GM18909 (cell line): ENCODE measurements at regions not wholly inside any gene's neighbourhood (a gene's known extent, or its start where the extent isn't known, plus 50 kb on each side); places are given as distances from the start of the nearest gene placed in this dataset.
A peak's percentile ranks its signal among the peaks of the same experiment; 100 is the strongest.

Experiments
- ATAC-seq: cut with Tn5 transposase; IDR thresholded peaks from one replicate; pipeline ENCODE4 v1.9.1; 2021; ENCODE audit warnings: mild to moderate bottlenecking; ENCODE audit not compliant: unreplicated experiment, poor library complexity

DNA sequence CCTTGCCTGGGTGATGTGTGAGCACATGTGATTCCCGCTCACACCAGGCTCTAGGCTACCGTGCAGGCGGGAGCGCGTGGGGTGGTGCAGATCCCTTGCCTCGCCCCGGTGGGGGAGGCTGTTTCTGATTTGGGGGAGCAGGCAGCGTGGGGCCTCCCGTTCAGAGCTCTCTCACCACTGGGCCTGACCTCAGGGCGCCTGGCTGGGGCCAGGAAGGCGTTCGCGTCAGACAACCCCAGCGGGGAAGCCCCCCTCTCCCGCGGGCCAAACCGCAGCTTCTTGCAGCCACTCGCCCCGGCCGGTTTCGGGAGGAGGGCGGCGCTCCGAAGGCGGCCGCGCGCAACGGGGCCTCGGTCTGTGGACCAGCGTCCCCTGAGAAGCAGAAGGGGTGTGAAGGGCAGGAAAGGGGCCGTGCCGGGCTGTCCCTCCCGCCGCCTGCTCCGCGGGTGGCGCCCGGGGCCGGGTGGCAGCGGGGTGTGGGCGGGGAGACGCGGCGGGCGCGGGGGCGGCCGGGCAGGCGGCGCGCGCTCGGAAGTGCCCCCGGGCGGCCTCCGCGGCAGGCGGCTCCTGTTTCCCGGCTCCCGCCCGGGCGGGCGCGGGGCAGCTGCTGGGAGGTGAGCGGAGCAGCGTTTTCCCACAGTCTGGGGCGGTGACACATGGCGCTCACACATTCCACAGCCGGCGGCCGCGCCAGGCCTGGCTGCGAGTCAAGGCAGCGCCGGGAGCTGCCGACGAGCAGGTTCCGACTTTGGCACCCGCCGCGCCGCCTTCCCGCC is 65.1 kb upstream of the HES1 start:
- peak; percentile 94 for ATAC-seq

DNA sequence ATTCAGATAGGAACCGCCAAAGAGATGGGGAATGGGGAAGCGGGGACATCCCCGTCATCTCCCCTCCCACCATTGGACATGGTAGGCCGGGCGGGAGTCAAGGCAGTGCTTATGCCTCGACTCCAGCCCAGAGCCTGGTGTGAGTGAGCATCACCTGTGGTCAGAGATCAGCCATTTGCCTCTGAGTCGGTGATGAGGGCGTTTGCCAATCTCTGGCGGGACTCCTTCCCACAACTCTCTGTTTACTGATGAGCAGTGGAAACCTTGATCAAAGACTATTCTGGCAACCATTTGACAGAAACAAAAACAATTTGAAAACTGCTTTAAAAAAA is 63.9 kb upstream of the HES1 start:
- ATAC-seq: no peak

DNA sequence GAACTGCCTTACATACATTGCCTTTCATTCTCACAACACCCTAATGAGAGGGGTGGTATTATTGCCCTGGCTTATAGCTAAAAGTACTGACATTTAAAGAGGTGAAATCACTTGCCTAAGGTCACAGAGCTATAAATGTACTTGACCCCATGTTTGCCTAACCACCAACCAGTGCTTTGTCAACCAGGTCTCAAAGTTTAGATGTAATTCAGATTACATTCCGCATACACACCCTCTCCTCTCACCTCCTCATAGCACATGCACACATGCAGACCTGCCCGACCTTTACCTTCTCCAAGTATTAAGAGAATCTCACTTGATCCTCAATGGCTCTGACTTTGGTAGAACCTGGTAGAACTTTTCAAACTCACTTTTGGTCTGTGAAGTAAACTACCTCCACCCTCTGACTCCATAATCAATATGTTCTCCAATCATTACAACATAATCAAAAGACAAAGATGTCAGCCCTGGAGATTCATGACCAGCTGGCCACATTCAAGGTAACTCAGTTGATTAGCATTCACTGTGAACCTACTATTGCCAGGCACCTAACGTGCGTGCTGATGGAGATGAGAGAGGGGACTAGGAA is 63.2 kb upstream of the HES1 start:
- ATAC-seq: no peak

DNA sequence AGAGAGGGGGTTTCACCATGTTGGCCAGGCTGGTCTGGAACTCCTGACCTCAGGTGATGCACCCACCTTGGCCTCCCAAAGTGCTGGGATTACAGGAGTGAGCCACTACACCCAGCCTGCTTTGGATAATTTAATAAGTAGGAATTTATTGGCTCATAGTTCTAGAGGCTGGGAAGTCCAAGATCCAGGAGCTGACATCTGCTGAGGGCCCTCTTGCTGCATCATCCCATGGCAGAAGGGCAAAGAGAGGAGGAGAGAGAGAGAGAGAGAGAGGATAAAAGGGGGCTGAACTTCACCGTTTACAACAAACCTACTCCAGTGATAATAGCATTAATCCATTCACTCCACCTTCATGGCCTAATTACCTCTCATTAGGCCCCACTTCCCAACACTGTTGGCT is 62.0 kb upstream of the HES1 start:
- ATAC-seq: no peak

DNA sequence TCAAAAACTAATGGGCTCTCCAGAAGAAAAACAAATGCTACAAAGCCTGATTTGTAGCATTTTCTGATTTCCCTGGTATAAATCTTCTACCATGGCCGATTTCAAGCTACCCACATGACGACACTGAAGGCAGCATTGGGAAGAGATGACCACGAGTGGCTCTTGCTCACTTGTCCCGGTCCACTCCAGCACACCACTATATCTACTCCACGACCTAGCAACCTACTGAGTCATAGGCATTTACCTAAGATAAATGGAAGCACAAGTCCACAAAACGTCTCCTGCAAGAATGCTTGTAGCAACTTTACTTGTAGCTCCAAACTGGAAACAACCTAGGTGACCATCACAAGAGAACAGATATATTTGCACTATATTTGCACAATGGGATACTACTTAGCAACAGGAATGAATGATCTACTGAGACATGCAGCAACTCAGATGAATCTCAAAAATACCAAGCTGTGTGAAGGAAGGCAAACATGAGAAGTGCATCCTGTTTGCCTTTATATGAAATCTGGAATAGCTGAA is 60.8 kb upstream of the HES1 start:
- ATAC-seq: no peak

DNA sequence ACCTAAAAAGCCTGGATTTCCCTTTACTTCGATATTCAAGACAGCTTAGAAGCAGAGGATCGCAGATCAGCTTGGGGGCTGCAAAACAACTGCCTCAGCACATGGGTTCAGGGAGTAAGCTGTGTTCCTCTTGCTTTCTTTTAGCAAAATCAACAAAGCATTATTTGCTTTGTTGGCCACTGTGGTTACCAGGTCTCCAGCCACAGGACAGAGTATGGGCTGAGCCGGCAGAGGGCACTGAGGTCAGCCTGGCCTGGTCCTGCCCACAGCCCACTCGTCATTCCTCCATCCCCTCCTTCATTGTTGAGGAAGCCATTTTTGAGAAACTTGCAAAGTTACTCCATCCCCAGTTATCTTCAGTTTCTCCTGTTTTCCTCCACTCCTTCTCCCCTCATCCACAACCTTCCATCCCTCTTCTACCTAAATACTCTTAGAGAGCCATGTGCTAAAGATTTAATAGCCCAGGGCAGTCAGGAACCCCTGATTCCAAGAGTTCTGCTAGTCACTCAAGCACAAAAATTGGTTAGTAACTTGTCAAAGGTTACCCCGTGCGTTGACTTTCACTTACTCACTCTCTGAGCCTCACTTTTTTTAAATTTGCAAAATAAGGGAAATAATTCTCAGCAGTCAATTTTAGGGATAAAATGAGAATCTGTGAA is 60.0 kb upstream of the HES1 start:
- no peak for ATAC-seq

DNA sequence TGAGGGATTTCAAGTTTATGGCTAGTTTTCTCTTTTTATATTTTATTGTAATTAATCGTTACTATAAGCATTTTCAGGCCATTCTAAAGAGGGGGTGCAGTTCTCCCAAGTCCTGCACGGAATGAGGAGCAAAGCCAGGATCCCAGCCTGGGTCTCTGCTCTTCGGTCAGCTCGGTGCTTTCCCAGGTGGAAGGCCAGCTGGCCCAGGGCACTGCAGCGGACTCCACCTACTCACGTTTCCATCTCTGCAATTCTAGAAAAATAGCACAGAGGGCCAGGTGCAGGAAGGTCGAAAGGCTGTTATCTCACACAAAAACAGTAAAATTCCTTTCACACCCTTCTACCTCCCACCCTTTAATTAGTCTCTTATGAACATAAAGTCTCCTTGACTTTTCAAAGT is 59.5 kb upstream of the HES1 start:
- ATAC-seq: no peak

DNA sequence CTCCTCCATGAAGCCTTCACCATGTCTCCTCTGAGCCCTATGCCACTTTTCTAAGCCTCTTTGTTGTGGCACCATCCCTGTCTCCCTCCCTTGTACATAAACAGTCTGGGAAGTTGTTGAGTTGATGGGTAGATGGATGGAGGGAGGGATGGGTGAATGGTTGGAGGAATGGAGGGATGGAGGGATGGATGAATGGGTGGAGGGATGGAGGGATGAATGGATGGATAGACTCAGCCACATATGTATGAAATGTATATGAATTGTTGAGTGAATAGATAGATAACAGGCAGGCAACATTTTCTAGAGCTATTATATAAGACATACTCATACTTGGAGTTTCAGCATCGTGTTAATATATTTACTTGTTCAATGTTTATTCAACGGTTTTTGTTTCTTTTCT is 58.3 kb upstream of the HES1 start:
- no peak for ATAC-seq

DNA sequence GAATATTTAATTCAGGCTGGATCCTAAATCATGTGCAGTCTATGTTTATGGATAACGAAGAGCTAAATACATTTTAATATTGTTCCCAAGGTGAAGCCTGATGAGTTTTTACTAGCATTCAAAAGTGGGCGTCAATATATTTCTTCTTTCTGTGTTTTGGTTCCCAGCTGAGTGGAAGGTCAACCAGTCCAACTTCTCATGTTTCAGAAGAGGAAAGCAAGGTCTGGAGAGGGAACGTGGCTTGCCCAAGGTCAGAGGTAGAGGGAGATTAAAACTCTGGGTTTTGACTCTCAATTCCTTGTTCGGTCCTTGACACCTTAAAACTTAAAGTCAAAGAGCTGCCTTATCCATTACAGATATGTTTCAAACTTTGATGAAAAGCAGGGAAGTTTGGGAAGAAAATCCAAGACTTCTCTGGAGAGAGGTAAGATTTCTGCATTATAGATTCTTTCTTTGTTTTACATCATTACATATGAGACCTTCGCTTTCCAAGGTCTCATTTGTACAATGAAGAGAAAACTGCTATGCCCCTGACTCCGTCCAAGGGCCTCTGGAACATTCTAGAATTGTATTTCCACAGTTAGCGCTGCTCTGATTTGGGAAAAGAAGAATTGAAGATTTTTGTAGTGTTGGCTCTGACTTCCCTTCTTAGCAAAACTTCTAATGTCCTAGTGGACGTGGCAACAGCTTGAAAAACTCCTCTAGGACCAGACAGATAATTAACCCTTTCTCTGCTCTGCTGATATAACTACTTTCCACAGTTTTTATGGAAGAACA is 57.7 kb upstream of the HES1 start:
- no peak for ATAC-seq

DNA sequence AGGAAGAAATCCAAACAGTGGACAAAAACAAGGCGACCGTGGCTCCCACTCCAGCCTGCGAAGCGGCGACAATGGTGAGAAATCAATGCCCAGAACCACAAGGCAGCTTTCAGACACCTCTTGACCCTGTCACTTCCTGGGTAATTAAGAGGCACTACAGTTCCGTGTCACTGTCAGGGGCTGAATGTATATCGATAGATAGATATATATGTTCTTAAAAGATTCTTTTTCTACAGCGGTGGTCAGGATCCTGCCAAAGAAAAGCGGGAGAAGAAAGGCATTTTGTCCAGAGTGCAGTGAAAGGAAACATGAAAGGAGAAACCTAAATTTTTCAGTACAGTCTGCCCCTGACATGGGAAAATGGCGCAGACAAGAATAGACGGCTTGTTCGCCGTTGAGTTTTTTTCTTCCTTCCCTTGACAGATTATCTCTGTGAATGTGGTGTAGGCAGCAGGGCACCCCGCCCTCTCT is 56.2 kb upstream of the HES1 start:
- ATAC-seq: no peak

DNA sequence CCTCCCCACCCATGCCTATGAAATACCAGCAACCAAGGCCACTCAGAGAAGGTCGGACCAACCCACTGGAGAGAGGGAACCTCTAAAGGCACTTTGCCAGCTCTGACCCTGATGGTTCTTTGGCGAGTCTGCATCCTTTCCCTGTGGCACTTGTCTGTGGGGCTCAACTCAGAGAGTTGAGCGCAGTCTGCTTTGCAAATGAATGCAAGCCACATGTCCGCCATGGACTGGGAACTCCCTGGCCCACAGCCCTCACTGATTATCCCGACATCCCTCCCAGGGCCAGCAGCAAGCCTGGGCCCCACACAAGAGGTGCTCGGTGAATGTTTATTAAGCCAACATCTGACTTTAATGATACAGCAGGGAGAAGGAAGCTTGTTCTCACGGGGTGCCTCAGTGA is 55.5 kb upstream of the HES1 start:
- no peak for ATAC-seq

DNA sequence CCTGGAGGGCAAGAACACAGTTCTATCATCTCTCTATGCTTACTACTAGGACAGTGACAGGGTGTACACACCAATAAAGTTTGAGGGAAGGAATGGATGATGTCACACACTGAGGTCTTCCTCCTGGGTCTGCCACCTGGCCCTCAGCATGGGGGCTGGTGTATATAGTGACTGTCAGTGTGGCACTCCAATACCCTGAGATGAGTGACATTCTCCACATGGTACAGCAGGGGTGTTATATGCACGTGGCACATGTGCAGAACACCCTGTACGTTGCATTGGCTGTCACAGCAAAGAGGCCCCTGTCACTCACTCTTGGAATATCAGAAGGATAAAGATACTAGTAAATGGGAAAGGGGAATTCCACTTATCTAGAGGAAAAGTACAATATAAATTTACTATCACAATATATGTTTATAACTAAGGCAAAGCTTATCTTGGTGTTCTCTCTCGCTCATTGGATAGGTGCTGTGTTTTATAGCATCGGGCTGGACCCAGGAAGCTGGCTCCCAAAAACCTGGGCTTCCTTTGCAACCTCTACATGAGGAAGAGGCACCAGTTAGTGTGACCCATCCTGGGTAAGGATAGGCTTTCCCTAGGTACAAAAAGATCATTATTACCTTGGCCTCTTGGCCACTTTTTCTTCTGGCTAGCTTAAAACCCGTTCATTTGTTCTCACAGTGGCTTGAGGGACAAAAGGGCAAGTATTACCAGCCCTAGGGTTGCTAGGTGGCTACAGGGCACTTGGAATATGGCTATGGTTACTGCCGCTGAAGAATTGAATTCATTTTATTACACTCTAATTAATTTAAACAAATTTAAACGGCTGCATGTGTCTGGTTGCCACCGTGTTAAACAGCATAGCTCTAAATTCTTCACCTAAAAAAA is 54.8 kb upstream of the HES1 start:
- no peak for ATAC-seq

DNA sequence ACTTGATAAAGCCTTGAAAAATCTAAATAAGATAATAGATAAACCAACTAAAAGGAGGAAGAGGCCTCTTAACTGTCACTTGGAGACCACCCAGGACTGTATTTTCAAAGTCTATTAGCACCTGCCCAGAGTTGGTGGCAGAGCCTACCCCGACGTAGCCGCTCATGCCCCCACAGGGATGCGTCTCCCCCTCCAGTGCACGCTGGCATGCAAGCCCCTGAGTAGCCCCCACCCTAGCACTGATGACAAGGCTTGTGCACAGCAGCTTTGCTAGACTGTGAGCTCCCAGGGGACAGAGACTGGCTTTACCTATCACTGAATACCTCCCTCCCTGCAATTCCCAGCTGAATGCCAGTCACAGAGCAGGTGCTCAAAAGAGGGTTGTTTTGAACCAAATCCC is 54.1 kb upstream of the HES1 start:
- no peak for ATAC-seq

DNA sequence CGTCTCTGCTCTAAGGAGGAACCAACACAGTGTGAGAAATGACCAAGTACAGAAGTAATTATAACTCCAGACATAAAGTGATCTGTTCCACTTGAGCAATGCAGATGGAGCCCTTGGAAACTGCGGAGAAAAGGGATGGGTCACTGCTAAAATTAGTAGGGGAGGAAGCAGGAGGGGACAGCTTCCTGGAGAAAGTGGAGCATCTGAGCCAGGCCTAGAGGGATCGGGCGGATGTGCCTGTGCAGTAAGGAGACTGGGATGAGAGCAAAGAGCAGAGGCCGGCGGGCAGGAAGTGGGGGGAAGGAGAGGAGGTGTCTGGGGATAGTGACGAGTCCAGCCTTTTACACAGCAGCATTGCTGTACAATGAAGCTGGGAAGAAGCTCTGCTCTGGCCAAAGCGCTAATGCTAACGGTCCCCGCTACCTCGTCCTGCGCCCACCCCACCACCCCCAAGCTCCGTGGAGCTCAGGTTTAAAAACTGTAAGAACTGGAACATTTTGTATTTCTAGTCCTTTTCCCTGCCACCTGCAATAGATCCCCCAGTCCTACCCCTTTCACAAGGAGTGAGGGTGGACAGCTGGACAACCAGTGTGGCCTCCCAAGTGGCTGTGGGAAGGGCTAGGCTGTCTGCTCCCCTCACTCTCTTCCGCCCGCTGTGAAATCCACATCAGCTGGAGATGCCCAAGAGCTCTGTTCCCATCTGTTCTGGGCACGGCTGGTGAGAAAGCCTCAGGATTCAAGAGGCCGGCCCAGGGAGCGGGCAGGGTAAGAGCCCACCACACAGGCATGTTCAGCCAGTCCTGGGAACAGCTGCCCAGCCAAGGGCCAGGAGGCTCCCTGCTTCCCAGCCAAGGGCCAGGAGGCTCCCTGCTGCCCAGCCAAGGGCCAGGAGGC is 53.0 kb upstream of the HES1 start:
- ATAC-seq: no peak

DNA sequence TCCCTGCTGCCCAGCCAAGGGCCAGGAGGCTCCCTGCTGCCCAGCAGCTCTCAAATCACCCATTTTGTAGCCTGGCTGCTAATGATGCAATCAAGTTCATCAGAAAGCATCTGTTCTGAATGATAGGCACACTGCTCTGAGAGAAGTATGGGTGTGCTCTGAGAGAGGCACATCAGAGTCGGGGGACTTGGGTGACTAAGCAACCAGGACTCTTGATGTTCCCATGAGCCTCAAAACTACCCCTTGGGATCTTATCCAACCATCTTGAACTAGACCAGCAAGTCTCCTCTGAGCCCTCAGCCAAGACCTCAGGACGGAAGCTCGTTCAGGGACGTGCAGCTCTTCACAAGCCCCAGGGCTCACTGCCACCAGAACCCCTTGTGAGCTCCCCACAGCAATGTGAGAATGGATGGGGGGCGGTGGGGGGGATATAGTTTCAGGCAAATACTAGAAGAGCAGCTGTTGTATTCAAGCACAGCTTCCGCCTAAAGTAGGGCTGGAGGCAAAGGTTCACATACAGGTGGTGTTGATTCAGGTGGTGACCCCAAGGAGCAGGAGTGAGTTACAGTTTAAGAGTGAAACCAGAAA is 52.2 kb upstream of the HES1 start:
- peak; percentile 49 for ATAC-seq

DNA sequence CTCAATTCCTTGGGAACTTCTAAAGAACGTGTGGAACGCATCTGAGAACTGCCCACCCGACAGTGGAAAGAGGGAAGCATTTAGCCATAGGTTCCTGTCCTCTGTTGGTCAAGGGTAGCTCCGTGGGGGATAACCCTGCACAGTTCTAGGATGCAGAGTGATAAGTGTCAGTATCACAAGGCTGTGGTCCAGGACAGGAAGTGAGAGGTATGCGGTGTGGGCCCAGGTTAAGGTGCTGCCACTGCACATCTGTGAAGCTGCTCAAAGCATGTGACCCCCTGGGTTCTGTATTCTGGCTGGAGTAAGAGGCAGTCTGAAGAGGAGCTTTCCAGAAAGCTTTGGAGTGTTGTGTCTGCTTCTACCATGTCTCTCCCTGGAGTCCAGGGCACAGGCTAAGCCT is 51.7 kb upstream of the HES1 start:
- ATAC-seq: peak; percentile 98
